ENCODE measurements at regions not wholly inside any gene's neighbourhood (a gene's known extent, or its start where the extent isn't known, plus 50 kb on each side); places are given as distances from the start of the nearest gene placed in this dataset.

GRCh38 chr10:2659660-2660209 is 407.6 kb upstream of the PFKP start:
- no peaks in the 10 kb centered on the region for H3K36me3 Mint-ChIP-seq (ENCODE audit: low read depth)
- no peaks in the 10 kb centered on the region for H3K27me3 Mint-ChIP-seq
- intact Hi-C loops (cut with micrococcal nuclease) = no loop called here
- H3K9me3 Mint-ChIP-seq = peaks cover 9% of the 10 kb centered on the region
- no peaks in the 10 kb centered on the region for H3K4me1 Mint-ChIP-seq (ENCODE audit: low read depth)
- H3K27ac Mint-ChIP-seq = no peak overlapping the region
- no peak overlapping the region for H3K4me3 Mint-ChIP-seq

- H3K27ac Mint-ChIP-seq = no peak overlapping the region
- no peak overlapping the region for H3K4me3 Mint-ChIP-seq
- no peaks in the 10 kb centered on the region for H3K27me3 Mint-ChIP-seq
- no peaks in the 10 kb centered on the region for H3K36me3 Mint-ChIP-seq (ENCODE audit: low read depth)
- intact Hi-C loops (cut with micrococcal nuclease) = no loop called here
- no peaks in the 10 kb centered on the region for H3K4me1 Mint-ChIP-seq (ENCODE audit: low read depth)
- H3K9me3 Mint-ChIP-seq = peaks cover 9% of the 10 kb centered on the region
These were observed 408.6 kb upstream of the PFKP start for GRCh38 chr10:2658780-2659179.

GRCh38 chr10:2650328-2650727 is 417.0 kb upstream of the PFKP start:
- Mint-ChIP-seq H3K27ac (no peak overlapping the region), H3K4me3 (no peak overlapping the region), H3K4me1 (ENCODE audit: low read depth) (no peaks in the 10 kb centered on the region), H3K27me3 (no peaks in the 10 kb centered on the region), H3K36me3 (ENCODE audit: low read depth) (no peaks in the 10 kb centered on the region), H3K9me3 (peaks cover 14% of the 10 kb centered on the region)
- intact Hi-C loops (cut with micrococcal nuclease) = no loop called here

- Mint-ChIP-seq H3K4me3 (no peak overlapping the region), H3K27ac (no peak overlapping the region), H3K36me3 (ENCODE audit: low read depth) (no peaks in the 10 kb centered on the region), H3K4me1 (ENCODE audit: low read depth) (no peaks in the 10 kb centered on the region), H3K9me3 (peaks cover 11% of the 10 kb centered on the region), H3K27me3 (no peaks in the 10 kb centered on the region)
- intact Hi-C loops (cut with micrococcal nuclease) = no loop called here
These were observed 426.3 kb upstream of the PFKP start for GRCh38 chr10:2641028-2641427.

GRCh38 chr10:2633630-2634029 is 433.7 kb upstream of the PFKP start:
- Mint-ChIP-seq H3K27ac (no peak overlapping the region), H3K9me3 (no peaks in the 10 kb centered on the region), H3K27me3 (no peaks in the 10 kb centered on the region), H3K36me3 (ENCODE audit: low read depth) (no peaks in the 10 kb centered on the region), H3K4me3 (no peak overlapping the region), H3K4me1 (ENCODE audit: low read depth) (no peaks in the 10 kb centered on the region)
- intact Hi-C loops (cut with micrococcal nuclease) = no loop called here

GRCh38 chr10:2631557-2632205 is 435.7 kb upstream of the PFKP start:
- Mint-ChIP-seq H3K9me3 (no peaks in the 10 kb centered on the region), H3K4me3 (no peak overlapping the region), H3K27me3 (no peaks in the 10 kb centered on the region), H3K36me3 (ENCODE audit: low read depth) (no peaks in the 10 kb centered on the region), H3K4me1 (ENCODE audit: low read depth) (no peaks in the 10 kb centered on the region), H3K27ac (no peak overlapping the region)
- intact Hi-C loops (cut with micrococcal nuclease) = no loop called here

- H3K27ac Mint-ChIP-seq = no peak overlapping the region
- no peaks in the 10 kb centered on the region for H3K36me3 Mint-ChIP-seq (ENCODE audit: low read depth)
- intact Hi-C loops (cut with micrococcal nuclease) = no loop called here
- H3K27me3 Mint-ChIP-seq = no peaks in the 10 kb centered on the region
- no peak overlapping the region for H3K4me3 Mint-ChIP-seq
- H3K4me1 Mint-ChIP-seq (ENCODE audit: low read depth) = no peaks in the 10 kb centered on the region
- H3K9me3 Mint-ChIP-seq = no peaks in the 10 kb centered on the region
These were observed 438.6 kb upstream of the PFKP start for GRCh38 chr10:2628705-2629104.

- no peaks in the 10 kb centered on the region for H3K9me3 Mint-ChIP-seq
- intact Hi-C loops (cut with micrococcal nuclease) = no loop called here
These were observed 439.4 kb upstream of the PFKP start for GRCh38 chr10:2627969-2628368.

GRCh38 chr10:2625094-2625493 is 442.3 kb upstream of the PFKP start:
- intact Hi-C loops (cut with micrococcal nuclease) = no loop called here
- H3K9me3 Mint-ChIP-seq = no peaks in the 10 kb centered on the region
- no peaks in the 10 kb centered on the region for H3K4me1 Mint-ChIP-seq (ENCODE audit: low read depth)
- no peaks in the 10 kb centered on the region for H3K36me3 Mint-ChIP-seq (ENCODE audit: low read depth)
- H3K27ac Mint-ChIP-seq = no peak overlapping the region
- H3K4me3 Mint-ChIP-seq = no peak overlapping the region
- no peaks in the 10 kb centered on the region for H3K27me3 Mint-ChIP-seq

More at GRCh38 chr10:2627969-2628368, 439.4 kb upstream of the PFKP start:
- Mint-ChIP-seq H3K27ac (no peak overlapping the region), H3K36me3 (ENCODE audit: low read depth) (no peaks in the 10 kb centered on the region), H3K4me1 (ENCODE audit: low read depth) (no peaks in the 10 kb centered on the region), H3K27me3 (no peaks in the 10 kb centered on the region), H3K4me3 (no peak overlapping the region)

GRCh38 chr10:2623675-2624274 is 443.6 kb upstream of the PFKP start:
- Mint-ChIP-seq H3K36me3 (ENCODE audit: low read depth) (no peaks in the 10 kb centered on the region), H3K27ac (no peak overlapping the region), H3K9me3 (no peaks in the 10 kb centered on the region), H3K27me3 (no peaks in the 10 kb centered on the region), H3K4me3 (no peak overlapping the region), H3K4me1 (ENCODE audit: low read depth) (no peaks in the 10 kb centered on the region)
- intact Hi-C loops (cut with micrococcal nuclease) = no loop called here

- Mint-ChIP-seq H3K9me3 (no peaks in the 10 kb centered on the region), H3K4me1 (ENCODE audit: low read depth) (no peaks in the 10 kb centered on the region), H3K27ac (no peak overlapping the region), H3K27me3 (no peaks in the 10 kb centered on the region), H3K36me3 (ENCODE audit: low read depth) (no peaks in the 10 kb centered on the region), H3K4me3 (no peak overlapping the region)
- intact Hi-C loops (cut with micrococcal nuclease) = no loop called here
These were observed 446.4 kb upstream of the PFKP start for GRCh38 chr10:2620827-2621521.

GRCh38 chr10:2619916-2620315 is 447.4 kb upstream of the PFKP start:
- no peak overlapping the region for H3K4me3 Mint-ChIP-seq
- H3K4me1 Mint-ChIP-seq (ENCODE audit: low read depth) = no peaks in the 10 kb centered on the region
- no peaks in the 10 kb centered on the region for H3K27me3 Mint-ChIP-seq
- no peaks in the 10 kb centered on the region for H3K36me3 Mint-ChIP-seq (ENCODE audit: low read depth)
- intact Hi-C loops (cut with micrococcal nuclease) = no loop called here
- no peaks in the 10 kb centered on the region for H3K9me3 Mint-ChIP-seq
- H3K27ac Mint-ChIP-seq = no peak overlapping the region

GRCh38 chr10:2619472-2619871 is 447.9 kb upstream of the PFKP start:
- no peak overlapping the region for H3K4me3 Mint-ChIP-seq
- no peaks in the 10 kb centered on the region for H3K36me3 Mint-ChIP-seq (ENCODE audit: low read depth)
- H3K9me3 Mint-ChIP-seq = no peaks in the 10 kb centered on the region
- no peaks in the 10 kb centered on the region for H3K27me3 Mint-ChIP-seq
- intact Hi-C loops (cut with micrococcal nuclease) = no loop called here
- H3K27ac Mint-ChIP-seq = no peak overlapping the region
- H3K4me1 Mint-ChIP-seq (ENCODE audit: low read depth) = no peaks in the 10 kb centered on the region

GRCh38 chr10:2618690-2619089 is 448.7 kb upstream of the PFKP start:
- no peaks in the 10 kb centered on the region for H3K36me3 Mint-ChIP-seq (ENCODE audit: low read depth)
- no peak overlapping the region for H3K4me3 Mint-ChIP-seq
- intact Hi-C loops (cut with micrococcal nuclease) = no loop called here
- H3K4me1 Mint-ChIP-seq (ENCODE audit: low read depth) = no peaks in the 10 kb centered on the region
- no peak overlapping the region for H3K27ac Mint-ChIP-seq
- H3K9me3 Mint-ChIP-seq = no peaks in the 10 kb centered on the region
- H3K27me3 Mint-ChIP-seq = no peaks in the 10 kb centered on the region

All from dendritic cell treated with granulocyte-macrophage colony-stimulating factor and Interleukin-4, amounts not matched to agents 40 ng/mL and 50 ng/mL, for 4 days (primary cell).